ENCODE measurements at regions not wholly inside any gene's neighbourhood (a gene's known extent, or its start where the extent isn't known, plus 50 kb on each side); places are given as distances from the start of the nearest gene placed in this dataset.

GRCh38 chr1:219434923-219435297, 178.0 kb downstream of the ZC3H11B start:
- TF ChIP-seq CTCF (conservative IDR thresholded peaks at IDR 0.05; ENCODE audit: low read depth, low read length) (no peak), EZH2 (IDR thresholded peaks at IDR 0.05; ENCODE audit: borderline replicate concordance, low read depth, low read length, poor library complexity, severe bottlenecking) (no peak)
